ENCODE measurements at regions not wholly inside any gene's neighbourhood (a gene's known extent, or its start where the extent isn't known, plus 50 kb on each side); places are given as distances from the start of the nearest gene placed in this dataset.

GRCh38 chr2:224257156-224257555 is 144.8 kb downstream of the FAM124B start:
- TF ChIP-seq HDGF (IDR thresholded peaks at IDR 0.05) (no peak), FOXK2 (IDR thresholded peaks at IDR 0.05) (no peak), EP300 (IDR thresholded peaks at IDR 0.05; ENCODE audit: borderline replicate concordance in 1 of 2, control insufficient read depth in 1 of 2, low read depth in 2 of 2, low read length in 2 of 2) (no peak), BCLAF1 (IDR thresholded peaks at IDR 0.05) (no peak), SMC3 (IDR thresholded peaks at IDR 0.05; ENCODE audit: borderline replicate concordance, low read length) (no peak), CTCF (IDR thresholded peaks at IDR 0.05 in 2 of 3, conservative IDR thresholded peaks at IDR 0.05 in 1 of 3; ENCODE audit: control insufficient read depth in 2 of 3, extremely low read depth in 1 of 3, insufficient read depth in 1 of 3, low read depth in 3 of 3, low read length in 3 of 3) (no peak), POLR2AphosphoS5 (IDR thresholded peaks at IDR 0.05; ENCODE audit: low read length) (no peak), ELK1 (IDR thresholded peaks at IDR 0.05; ENCODE audit: low read depth, low read length) (no peak), ZBED1 (IDR thresholded peaks at IDR 0.05; ENCODE audit: borderline replicate concordance) (no peak), ETV6 (conservative IDR thresholded peaks at IDR 0.05 in 1 of 2, IDR thresholded peaks at IDR 0.05 in 1 of 2; ENCODE audit: borderline replicate concordance in 1 of 2, low read depth in 1 of 2) (no peak)

All from GM12878 (cell line).